GM21528 (cell line): ENCODE measurements at regions not wholly inside any gene's neighbourhood (a gene's known extent, or its start where the extent isn't known, plus 50 kb on each side); places are given as distances from the start of the nearest gene placed in this dataset.
"Not testable (repeated sequence)": the region's sequence is repeated elsewhere in the genome, so short reads cannot be mapped to it uniquely, and the experiment has no call there.

Experiments used
- ATAC-seq: cut with Tn5 transposase; IDR thresholded peaks from one replicate; pipeline ENCODE4 v1.9.1; 2021; ENCODE audit warnings: mild to moderate bottlenecking, moderate library complexity; ENCODE audit not compliant: unreplicated experiment, low FRiP score

DNA sequence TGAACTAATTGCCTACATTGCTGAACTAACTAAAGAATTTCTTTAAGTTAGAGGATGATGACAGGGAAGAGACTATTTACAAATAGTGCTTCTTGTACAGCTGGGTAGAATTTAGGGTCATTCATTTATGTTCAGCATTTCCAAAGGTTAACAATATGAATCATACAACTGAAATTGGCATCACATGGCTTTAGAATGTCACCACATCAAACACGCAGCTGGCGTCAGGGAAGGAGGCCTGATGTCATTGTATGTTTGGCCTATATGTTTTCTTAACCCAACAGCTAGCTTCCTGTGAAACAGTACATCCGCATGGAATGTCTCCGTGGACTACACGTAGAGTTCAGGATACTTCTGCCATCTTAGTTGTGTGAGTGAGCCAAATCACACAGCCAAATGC is 99.0 kb upstream of the TNFSF11 start:
- ATAC-seq: no peak

DNA sequence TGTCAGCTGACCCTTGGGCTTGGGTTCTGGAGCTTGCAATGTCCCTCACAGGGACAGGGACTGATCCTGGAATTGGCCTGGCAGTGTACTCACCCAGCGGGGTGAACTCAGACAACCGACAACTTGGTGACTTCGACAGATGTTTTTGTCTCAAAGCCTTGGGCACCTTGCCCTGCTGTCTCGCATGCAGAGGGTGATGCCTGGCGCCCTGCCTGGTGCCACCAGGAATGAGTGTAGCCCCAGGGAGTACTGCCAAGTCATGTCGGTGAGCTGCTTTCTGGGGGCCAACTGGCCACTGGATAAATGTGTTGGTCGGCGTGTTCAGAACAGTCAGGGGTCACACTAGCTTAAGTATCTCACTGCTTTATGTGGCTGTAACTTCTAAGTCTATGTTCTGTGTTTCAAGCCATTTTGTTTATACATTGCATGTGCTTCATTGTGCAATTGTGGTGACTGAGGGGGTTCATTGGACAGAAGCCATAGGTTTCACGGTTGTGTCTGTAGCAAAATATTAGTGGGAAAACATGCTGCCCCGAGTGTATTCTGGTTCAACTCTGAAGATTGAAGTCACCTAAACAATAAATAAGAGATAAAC is 96.3 kb upstream of the TNFSF11 start:
- no peak for ATAC-seq

DNA sequence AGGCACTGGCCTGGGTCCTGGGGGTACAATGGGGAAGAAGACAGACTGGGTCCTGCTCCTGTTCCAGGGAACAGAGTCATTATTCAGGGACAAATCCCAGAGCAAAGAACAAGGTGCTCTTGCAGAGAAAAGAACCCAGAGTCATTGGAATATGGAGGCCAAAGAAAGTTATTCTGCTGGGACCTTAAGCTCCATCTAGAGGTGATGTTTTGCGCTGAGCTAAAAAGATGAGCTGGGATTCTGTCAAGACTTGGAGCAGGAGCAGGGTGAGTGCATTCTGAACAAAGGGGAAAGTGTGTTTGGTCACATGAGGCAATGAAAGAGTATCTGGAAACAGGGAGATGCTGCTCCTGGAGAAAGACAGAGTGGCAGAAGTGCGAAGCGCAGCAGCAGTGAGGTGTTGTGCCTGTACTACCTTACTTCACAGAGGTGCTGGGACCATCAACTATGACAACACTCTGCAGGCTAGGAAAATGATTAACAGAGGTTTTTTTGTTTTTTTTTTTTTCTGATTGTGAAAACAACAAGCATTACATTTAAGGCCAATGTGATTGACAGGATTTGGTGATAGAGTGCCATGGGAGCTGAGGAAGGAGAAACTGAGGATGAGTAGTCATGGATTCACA is 95.3 kb upstream of the TNFSF11 start:
- no peak for ATAC-seq

DNA sequence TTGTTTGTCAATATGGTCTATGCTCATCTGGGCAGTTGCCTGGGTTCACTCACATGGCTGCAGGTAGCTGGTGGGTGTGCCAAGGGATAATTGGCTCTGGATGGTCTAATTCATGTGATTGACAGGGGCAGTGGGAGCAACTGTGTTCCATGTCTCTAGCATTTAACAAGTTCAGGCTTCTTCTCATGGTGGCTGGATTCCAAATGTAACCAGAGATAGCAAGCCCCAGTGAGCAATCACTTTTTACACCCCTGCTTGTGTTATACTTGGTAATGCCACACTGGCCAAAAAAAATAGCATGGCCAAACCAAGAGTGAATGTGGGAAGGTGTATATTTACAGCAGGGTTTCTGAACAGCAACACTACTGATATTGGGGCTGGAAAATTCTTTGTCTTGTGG is 89.6 kb upstream of the TNFSF11 start:
- ATAC-seq: no peak

DNA sequence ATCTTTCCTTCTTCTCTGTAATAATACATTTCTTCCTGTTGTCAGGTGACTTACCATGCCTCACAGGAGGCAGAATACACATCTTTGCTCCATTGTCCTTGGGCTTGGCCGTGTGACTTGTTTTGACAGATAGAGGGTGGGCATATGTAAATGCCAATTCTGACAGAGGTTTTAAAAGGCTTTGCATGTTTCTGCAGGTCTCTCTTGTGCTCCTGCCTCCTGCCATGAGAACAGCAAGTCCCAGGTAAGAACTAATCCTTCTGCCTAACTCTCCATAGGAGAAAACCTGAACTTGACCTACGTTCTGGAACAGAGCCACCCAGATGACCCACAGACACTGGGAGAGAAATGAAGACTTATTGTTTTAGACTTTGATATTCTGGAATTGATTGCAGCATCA is 88.7 kb upstream of the TNFSF11 start:
- no peak for ATAC-seq

DNA sequence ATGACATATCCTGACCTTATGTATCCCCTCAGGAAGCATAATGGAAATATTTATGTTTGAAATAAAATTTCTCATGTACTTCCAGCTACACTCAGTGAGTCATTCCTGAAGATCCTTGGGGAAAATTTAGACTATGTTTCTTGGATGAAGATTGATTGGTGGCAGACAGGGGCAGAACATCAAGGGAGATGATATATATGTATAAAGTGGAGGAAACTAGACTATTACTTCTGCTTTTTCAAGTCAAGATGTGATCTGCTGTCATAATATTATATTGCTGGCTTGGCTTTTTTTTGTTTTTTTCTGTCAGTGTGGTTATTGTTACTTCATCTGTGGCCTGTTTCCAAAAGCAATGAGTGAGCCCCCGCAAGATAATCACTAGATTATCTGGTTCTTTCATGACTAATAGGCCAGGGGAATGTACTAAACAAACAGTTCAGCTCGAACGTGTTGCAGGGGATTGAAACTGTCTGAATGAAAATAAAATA is 87.2 kb upstream of the TNFSF11 start:
- ATAC-seq: no peak

DNA sequence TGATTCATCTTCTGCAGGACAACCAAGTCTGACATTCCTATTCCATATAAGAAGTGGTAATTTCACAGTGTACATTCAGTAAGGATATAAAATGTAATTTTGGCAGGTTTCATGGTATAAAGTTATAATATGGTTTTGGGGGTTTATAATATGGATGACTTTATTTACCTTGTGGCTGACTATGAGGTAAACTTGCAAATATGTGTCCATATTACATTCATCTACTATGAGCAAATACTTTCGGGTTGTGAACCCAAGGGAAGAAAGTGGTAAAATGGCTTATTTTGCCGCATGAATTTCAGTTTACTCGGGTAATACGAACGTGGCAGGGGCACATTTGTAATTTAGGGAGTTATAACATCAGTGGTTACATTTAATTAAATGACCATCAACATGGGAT is 86.7 kb upstream of the TNFSF11 start:
- no peak for ATAC-seq

DNA sequence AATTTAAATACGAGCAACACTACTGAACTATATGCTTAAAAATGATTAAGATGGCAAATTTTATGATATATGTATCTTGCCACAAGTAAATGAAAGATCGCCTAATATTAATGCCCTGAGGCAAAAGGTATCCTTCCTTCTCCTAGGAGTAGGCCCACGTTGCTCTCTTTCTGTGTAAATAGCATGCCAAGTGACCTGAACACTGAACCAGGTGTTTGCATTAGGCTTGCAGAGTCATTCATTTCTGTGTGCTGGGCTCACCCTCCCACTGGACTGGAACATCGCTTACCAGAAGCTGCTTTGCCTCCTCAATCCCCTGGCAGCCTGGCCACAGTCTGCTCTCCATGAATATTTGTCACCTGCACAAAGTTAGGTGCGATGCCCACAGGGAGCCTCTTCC is 83.3 kb upstream of the TNFSF11 start:
- ATAC-seq: no peak

DNA sequence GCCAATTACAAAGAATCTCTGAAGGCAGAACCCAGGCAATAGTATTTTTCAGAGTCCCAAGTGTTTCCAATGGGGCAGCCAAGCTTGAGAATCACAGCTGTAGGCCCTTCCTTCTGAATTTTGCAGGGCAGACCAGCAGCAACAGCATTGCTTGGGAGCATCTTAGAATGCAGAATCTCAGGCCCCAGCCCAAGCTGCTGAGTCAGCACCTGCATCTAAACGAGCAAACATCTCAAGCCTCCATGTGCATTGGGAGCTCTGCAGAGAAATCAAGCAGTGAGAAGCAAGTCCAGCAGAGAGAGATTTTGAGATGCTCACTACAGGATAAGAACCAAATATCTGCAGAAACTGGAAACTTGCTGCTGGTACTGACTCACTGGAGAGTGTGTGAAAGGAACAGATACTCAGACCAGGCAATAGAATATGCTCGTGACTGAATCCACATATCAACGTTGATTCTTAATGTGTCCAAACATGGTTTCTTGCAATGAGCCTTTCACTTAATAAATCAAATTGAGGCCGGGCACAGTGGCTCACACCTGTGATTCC is 81.5 kb upstream of the TNFSF11 start:
- no peak for ATAC-seq

DNA sequence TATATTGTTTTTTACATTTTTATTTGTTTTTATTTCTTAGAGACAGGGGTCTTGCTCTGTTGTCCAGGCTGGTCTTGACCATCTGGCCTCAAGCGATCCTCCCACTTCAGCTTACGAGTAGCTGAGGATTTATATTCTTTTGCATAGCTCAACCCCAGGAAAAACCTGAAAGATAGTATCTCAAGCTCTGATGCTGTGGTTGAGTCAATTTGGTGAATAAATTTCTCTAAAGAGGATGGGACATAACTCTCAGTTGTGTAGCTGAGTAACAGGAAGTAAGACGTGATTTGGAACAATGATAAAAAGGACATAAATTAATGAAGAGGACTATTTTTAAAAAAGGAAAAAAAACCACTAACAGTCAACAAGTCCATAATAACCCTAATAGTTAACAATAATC is 79.8 kb upstream of the TNFSF11 start:
- ATAC-seq: no peak

DNA sequence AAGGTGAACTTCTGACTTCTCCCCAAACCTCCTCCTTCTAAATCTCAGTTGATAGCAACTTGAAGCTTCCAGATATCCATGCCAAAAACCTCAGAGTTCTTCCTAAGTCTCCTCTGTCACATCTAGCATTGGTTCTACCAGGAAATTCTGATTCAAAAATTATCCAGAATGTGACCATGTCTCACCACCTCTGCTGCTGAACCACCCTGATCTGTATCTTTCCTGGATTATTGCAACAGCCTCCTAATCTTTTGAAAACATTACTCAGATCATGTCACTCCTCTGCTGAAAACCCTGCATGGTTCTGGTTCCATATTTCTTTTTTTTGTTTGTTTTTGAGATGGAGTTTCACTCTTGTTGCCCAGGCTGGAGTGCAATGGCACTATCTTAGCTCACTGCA is 78.7 kb upstream of the TNFSF11 start:
- no peak for ATAC-seq

DNA sequence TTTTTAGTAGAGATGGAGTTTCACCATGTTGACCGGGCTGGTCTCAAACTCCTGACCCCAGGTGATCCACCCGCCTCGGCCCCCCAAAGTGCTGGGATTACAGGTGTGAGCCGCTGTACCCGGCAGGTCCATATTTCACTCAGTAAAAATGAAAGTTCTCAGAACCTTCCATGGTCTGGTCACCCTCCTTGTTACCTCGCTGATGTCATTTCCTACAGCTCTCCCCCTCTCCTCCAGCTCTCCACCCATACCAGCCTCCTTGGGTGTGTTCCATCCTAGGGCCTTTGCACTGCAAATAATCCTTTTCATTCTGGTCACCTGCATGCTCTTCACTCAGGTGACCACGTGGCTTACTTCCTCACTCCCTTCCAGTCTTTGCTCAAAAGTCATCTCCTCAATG is 78.2 kb upstream of the TNFSF11 start:
- no peak for ATAC-seq

DNA sequence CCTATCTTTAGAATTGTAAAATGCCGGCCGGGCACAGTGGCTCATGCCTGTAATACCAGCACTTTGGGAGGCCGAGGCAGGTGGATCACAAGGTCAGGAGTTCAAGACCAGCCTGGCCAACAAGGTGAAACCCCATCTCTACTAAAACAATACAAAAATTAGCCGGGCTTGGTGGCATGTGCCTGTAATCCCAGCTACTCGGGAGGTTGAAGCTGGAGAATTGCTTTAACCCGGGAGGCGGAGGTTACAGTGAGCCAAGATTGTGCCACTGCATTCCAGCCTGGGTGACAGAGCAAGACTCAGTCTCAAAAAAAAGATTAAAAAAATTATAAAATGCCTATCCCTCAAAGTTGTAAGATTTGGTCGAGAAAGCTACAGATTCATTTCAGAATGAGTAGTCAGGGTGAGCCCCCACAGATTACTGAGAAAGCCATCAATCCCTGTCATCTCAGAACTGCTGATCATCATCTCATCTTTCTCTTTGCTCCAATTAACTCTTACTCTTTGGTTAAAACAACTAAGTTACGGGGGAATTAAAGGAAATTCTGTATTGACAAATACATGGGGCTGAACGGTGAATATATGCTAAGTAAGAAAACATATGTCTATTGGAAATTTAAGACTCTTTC is 76.9 kb upstream of the TNFSF11 start:
- ATAC-seq: not testable (repeated sequence)

DNA sequence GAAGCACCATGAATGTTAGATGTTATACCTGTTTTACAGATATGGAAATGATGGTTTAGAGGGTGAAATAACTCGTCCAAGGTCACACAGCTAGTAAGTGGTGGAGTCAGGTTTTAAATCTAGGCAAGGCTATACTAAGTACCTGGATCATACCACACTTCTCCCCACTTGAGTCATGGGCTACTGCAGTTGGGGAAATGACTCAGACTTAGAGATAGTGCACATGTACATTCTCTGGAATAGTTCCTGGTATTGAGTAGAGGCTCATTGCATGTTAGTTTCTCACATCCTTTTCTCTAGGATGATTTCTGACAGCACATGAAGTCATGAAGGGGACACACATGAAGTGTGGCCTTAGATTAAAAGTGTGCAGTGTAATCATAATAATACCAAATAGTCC is 76.2 kb upstream of the TNFSF11 start:
- ATAC-seq: peak; percentile 80

DNA sequence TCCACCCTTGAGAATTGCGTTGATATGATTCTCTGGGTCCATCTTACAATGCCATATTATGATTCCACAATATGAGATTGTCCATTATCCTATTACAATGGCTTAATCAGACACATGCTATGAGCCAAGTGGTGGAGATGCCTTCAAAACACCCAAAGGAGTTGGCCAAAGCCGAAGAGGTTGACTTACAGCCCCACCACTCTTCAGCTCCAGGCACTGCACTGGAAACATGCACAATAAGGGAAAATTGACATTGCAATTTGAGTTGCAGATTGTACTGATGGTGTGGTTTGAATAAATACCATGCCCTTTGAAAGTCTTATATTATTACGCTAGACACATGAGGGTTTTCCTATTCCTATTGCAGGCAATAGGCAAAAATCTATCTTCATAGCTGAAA is 75.4 kb upstream of the TNFSF11 start:
- no peak for ATAC-seq
